ENCODE measurements at regions not wholly inside any gene's neighbourhood (a gene's known extent, or its start where the extent isn't known, plus 50 kb on each side); places are given as distances from the start of the nearest gene placed in this dataset.

DNA sequence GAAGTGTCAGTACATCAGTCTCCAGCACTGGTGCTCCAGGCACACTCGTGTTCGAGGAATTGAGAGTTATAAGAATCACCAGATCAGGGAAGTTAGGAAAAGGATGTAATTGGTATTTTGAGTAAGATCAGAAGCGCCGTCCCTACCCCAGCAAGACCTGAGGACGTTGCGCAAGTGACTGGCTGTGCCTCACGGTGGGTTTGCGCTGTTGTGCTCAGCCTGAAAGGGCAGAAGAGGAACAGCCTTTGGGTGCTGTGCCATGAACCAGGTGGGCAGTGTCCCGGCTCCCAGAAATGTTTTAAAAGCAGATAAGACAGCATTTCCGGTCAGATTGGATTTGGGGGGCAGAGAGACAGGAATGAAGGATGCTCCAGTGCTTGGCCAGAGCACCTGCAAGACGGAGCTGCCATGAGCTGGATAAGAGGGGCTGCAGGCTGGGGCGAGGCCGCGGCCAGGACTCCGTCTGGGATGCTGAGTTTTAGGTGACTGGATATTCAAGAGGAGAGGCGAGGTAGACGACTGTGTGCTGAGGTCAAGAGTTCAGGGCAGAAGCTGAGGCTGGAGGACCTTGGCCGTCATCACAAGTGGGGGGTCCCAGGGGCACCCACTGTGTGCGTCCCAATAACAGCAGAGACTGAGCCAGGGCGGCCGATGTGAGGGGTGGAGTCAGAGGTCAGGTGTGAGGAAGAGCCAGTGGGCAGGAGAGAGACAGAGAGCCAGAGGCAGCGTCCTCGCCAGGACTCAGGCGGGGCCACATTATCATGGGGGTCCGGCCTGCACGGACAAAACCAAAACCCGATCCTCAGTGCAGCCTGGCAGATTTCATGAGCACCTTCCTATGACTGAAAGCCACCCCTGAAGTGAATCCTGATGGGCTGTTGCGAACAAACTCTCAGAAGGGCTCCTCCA, 77.7 kb upstream of the ALKAL2 start:
- TF ChIP-seq CTCF (IDR thresholded peaks at IDR 0.05; ENCODE audit: insufficient read depth, low read depth, low read length) (no peak), EZH2 (IDR thresholded peaks at IDR 0.05; ENCODE audit: insufficient read depth, low read length) (no peak)

Measured in astrocyte (in vitro differentiated cells and primary cell).